ENCODE measurements at regions not wholly inside any gene's neighbourhood (a gene's known extent, or its start where the extent isn't known, plus 50 kb on each side); places are given as distances from the start of the nearest gene placed in this dataset.

GRCh38 chr1:219773110-219773509, 155.2 kb downstream of the SLC30A10 start:
- no peaks in the 10 kb centered on the region for H3K4me1 ChIP-seq
- 36% methylated on average over 1 of the region's 1 CpG for WGBS
- no peaks in the 10 kb centered on the region for H3K36me3 ChIP-seq
- H3K9me3 ChIP-seq, result peaks cover 0 to 4% (median 0%) of the 10 kb centered on the region in 4 donors
- DNase-seq (ENCODE audit: extremely low spot score), result no peak
- intact Hi-C loops (cut with DNase I), result no loop called here
- H3K27me3 ChIP-seq, result no peaks in the 10 kb centered on the region
- H3K27ac ChIP-seq (replicated peaks in 1 of 4), result no peak overlapping the region
- H3K4me3 ChIP-seq, result no peak overlapping the region
- TF ChIP-seq EP300 (IDR thresholded peaks at IDR 0.05), result no peak
- TF ChIP-seq POLR2AphosphoS5 (IDR thresholded peaks at IDR 0.05), result no peak
- no peak for TF ChIP-seq POLR2A (IDR thresholded peaks at IDR 0.05; ENCODE audit: low read depth)
- no peak for TF ChIP-seq CTCF (IDR thresholded peaks at IDR 0.05)

- TF ChIP-seq POLR2A (IDR thresholded peaks at IDR 0.05; ENCODE audit: low read depth) (no peak), POLR2AphosphoS5 (IDR thresholded peaks at IDR 0.05) (no peak), CTCF (IDR thresholded peaks at IDR 0.05) (no peak), EP300 (IDR thresholded peaks at IDR 0.05) (no peak)
- intact Hi-C loops (cut with DNase I), result no loop called here
- H3K4me3 ChIP-seq, result no peak overlapping the region
- no peaks in the 10 kb centered on the region for H3K36me3 ChIP-seq
- WGBS, result 81% methylated on average over 4 of the region's 4 CpGs
- H3K4me1 ChIP-seq, result no peaks in the 10 kb centered on the region
- no peak overlapping the region for H3K27ac ChIP-seq (replicated peaks in 1 of 4)
- H3K9me3 ChIP-seq, result peaks cover 0 to 4% (median 0%) of the 10 kb centered on the region in 4 donors
- no peaks in the 10 kb centered on the region for H3K27me3 ChIP-seq
- DNase-seq (ENCODE audit: extremely low spot score), result no peak
Observed at GRCh38 chr1:219772265-219773036, 155.9 kb downstream of the SLC30A10 start.

GRCh38 chr1:219771080-219771479, 157.3 kb downstream of the SLC30A10 start:
- H3K4me1 ChIP-seq, result no peaks in the 10 kb centered on the region
- peaks cover 0 to 4% (median 0%) of the 10 kb centered on the region in 4 donors for H3K9me3 ChIP-seq
- H3K27ac ChIP-seq (replicated peaks in 1 of 4), result no peak overlapping the region
- H3K27me3 ChIP-seq, result no peaks in the 10 kb centered on the region
- WGBS, result 56% methylated on average over 3 of the region's 3 CpGs
- no peaks in the 10 kb centered on the region for H3K36me3 ChIP-seq
- no peak for TF ChIP-seq POLR2A (IDR thresholded peaks at IDR 0.05; ENCODE audit: low read depth)
- intact Hi-C loops (cut with DNase I), result no loop called here
- DNase-seq (ENCODE audit: extremely low spot score), result no peak
- no peak overlapping the region for H3K4me3 ChIP-seq

- DNase-seq (ENCODE audit: extremely low spot score), result no peak
- Histone ChIP-seq H3K36me3 (no peaks in the 10 kb centered on the region), H3K4me3 (no peak overlapping the region), H3K27me3 (no peaks in the 10 kb centered on the region), H3K4me1 (peaks cover 0 to 4% (median 0%) of the 10 kb centered on the region in 4 donors), H3K27ac (replicated peaks in 1 of 4) (no peak overlapping the region), H3K9me3 (no peaks in the 10 kb centered on the region)
- 98% methylated on average over 2 of the region's 2 CpGs for WGBS
- intact Hi-C loops (cut with DNase I), result no loop called here
- TF ChIP-seq POLR2AphosphoS5 (IDR thresholded peaks at IDR 0.05) (no peak), CTCF (IDR thresholded peaks at IDR 0.05) (no peak), EP300 (IDR thresholded peaks at IDR 0.05) (no peak), POLR2A (IDR thresholded peaks at IDR 0.05; ENCODE audit: low read depth) (no peak)
Observed at GRCh38 chr1:219763321-219763720, 150.4 kb upstream of the ZC3H11B start.

GRCh38 chr1:219761208-219761860, 148.4 kb upstream of the ZC3H11B start:
- Histone ChIP-seq H3K27ac (replicated peaks in 1 of 4) (no peak overlapping the region), H3K4me1 (peaks cover 0 to 8% (median 0%) of the 10 kb centered on the region in 4 donors), H3K27me3 (no peaks in the 10 kb centered on the region), H3K36me3 (no peaks in the 10 kb centered on the region), H3K4me3 (no peak overlapping the region), H3K9me3 (no peaks in the 10 kb centered on the region)
- DNase-seq (ENCODE audit: extremely low spot score), result no peak
- WGBS, result 79% methylated on average over 3 of the region's 3 CpGs
- intact Hi-C loops (cut with DNase I), result no loop called here
- no peak for TF ChIP-seq CTCF (IDR thresholded peaks at IDR 0.05)

Data from esophagus muscularis mucosa (tissue), 4 donors.